ENCODE measurements at regions not wholly inside any gene's neighbourhood (a gene's known extent, or its start where the extent isn't known, plus 50 kb on each side); places are given as distances from the start of the nearest gene placed in this dataset.
"Not testable (repeated sequence)": the region's sequence is repeated elsewhere in the genome, so short reads cannot be mapped to it uniquely, and the experiment has no call there.

- DNase-seq (ENCODE audit: low spot score): no peak
- in situ Hi-C loops (cut with HindIII; ENCODE audit: low sequenced_read_pairs): no loop called here
Measured at GRCh38 chr6:14396826-14397517, 279.4 kb downstream of the CD83 start.

- in situ Hi-C loops (cut with HindIII; ENCODE audit: low sequenced_read_pairs): no loop called here
Measured at GRCh38 chr6:14397518-14397901, 279.9 kb downstream of the CD83 start.

DNA sequence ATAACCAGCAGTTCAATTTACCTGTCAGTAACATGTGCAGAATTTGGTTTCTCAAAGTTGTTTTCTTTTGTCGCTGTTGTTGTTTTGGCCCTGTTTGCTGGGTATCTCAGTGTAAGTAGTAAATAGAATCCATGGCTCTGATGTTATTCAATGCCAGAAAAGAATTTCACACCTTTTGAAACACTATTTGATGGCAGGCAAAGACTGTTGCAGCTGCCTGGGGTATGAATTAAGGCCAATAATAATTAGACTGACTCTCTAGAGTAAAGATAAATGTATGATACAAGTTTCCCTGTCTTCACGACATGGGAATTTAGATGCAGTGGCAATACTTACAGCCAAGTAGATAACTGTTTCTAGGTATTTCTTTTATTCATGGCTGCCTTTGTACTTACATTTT lies 281.4 kb downstream of the CD83 start:
- in situ Hi-C loops (cut with HindIII; ENCODE audit: low sequenced_read_pairs): no loop called here
- DNase-seq (ENCODE audit: low spot score): no peak

More at GRCh38 chr6:14397518-14397901, 279.9 kb downstream of the CD83 start:
- no peak for DNase-seq (ENCODE audit: low spot score)

DNA sequence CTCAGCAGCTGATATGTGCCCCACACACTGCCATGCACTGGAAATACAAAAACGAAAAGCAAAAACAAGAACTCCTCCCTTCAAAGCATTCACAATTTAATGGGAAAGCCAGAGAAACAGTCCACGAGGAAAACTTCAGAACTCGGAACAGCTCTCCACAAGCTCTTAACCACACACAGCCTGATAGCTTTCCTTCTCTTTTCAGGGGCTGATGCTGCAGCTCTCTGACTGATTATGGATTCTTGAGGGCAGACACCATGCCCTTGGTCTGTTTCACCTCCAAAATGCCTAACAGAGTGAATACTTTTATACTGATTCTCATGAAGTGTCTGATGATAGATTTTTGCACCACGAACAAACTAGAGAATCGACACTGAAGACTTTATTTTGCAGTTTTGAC lies 282.1 kb downstream of the CD83 start:
- in situ Hi-C loops (cut with HindIII; ENCODE audit: low sequenced_read_pairs): no loop called here
- DNase-seq (ENCODE audit: low spot score): no peak

- in situ Hi-C loops (cut with HindIII; ENCODE audit: low sequenced_read_pairs): no loop called here
- no peak for DNase-seq (ENCODE audit: low spot score)
Measured at GRCh38 chr6:14401246-14401645, 283.7 kb downstream of the CD83 start.

GRCh38 chr6:14406614-14407331 lies 289.2 kb downstream of the CD83 start:
- peak; percentile 97 for DNase-seq (ENCODE audit: low spot score)
- in situ Hi-C loops (cut with HindIII; ENCODE audit: low sequenced_read_pairs): no loop called here

- in situ Hi-C loops (cut with HindIII; ENCODE audit: low sequenced_read_pairs): no loop called here
- peak; percentile 99 for DNase-seq (ENCODE audit: low spot score)
Measured at GRCh38 chr6:14408446-14408845, 290.9 kb downstream of the CD83 start.

DNA sequence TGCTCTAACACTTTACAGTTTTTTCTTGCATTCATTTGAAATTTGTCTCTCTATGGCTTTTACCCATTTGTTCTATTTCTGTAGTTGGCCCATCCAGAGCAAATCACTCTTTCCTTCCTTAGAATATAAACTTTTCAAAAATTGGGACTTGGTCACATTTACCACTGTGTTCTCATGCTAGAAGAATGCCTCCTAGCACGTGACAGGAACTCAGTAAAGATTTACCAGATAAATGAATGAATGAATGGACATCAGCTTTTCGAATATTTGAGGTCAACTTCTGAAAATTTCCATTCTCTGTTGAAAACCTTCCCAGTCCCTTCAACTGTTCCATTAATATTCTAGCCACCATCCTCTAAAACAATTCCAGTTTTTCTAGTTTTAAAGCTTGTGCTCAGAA lies 294.5 kb downstream of the CD83 start:
- no peak for DNase-seq (ENCODE audit: low spot score)
- in situ Hi-C loops (cut with HindIII; ENCODE audit: low sequenced_read_pairs): no loop called here

DNA sequence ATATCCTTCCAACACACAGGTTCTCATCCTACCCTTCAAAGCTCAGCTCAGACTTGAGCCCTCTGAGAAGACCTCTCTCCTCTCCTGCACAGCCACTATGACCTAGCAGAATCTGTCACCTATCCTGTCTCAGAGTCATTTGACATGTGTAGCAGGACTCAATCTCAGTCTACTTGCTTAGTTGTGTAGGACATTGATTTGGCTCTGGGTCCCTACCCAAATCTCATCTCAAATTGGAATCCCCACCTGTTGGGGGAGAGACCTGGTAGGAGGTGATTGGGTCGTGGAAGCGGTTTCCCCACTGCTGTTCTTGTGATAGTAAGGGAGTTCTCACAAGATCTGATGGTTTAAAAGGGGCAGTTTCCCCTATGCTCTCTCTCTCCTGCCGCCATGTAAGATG lies 297.9 kb downstream of the CD83 start:
- in situ Hi-C loops (cut with HindIII; ENCODE audit: low sequenced_read_pairs): no loop called here
- no peak for DNase-seq (ENCODE audit: low spot score)

DNA sequence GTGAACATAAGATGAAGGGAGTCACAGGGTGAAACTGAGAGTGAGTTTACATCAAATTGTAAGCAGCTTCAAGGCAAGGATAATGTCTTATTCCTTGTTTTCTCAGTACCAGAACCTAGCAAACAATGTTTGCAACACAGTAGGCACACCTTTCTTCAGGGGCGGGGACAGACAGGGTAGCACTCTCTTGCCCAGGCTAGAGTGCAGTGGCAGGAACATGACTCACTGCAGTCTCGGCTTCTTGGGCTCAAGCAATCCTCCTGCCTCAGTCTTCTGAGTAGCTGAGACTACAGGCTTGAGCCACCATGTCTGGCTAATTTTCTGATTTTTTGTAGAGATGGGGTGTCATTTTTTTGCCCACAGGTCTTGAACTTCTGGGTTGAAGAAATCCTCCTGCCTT lies 299.8 kb downstream of the CD83 start:
- no peak for DNase-seq (ENCODE audit: low spot score)
- in situ Hi-C loops (cut with HindIII; ENCODE audit: low sequenced_read_pairs): no loop called here

- DNase-seq (ENCODE audit: low spot score); in situ Hi-C loops (cut with HindIII; ENCODE audit: low sequenced_read_pairs): not testable (repeated sequence)
Measured at GRCh38 chr6:14419224-14419623, 301.7 kb downstream of the CD83 start.

GRCh38 chr6:14422061-14422460 lies 304.5 kb downstream of the CD83 start:
- in situ Hi-C loops (cut with HindIII; ENCODE audit: low sequenced_read_pairs): no loop called here
- DNase-seq (ENCODE audit: low spot score): peak; percentile 55

DNA sequence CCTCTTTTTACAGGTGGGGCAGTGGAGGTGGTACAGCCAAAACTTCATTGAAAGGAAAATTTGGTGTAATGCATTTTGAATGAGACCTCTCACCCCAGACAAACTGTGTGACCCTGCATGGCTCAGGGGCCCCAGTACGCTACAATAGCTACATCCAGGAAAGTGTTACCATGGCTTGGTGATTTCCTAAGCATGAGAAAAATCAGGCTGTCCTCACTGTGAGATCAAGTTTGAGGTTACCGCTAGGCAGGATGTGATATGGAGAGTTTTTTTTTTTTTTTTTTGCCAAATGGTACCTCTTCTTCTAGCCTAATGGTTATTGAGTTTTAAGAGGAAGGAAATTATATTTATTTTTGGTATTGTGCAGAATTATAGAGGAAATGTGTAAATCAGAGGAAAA lies 305.3 kb downstream of the CD83 start:
- in situ Hi-C loops (cut with HindIII; ENCODE audit: low sequenced_read_pairs): no loop called here
- no peak for DNase-seq (ENCODE audit: low spot score)

DNA sequence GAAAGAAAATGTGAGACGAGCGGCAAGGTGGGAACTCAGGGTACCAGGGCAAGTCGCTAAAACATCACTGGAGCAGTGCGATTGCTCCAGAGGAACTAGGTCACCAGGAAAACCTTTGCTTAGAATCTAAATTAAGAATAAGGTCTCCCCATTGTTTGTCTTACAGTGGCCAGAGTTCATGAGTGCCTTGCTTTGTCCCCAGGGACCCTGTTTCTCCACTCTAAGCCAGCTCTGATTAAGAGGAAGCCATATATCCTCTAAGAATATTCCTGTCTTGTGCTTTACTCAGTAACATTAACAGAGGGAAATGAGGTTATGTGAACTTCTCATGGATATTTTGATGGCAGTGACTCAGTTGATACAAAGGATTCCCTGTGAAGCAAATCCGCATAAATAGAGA lies 305.8 kb downstream of the CD83 start:
- no peak for DNase-seq (ENCODE audit: low spot score)
- in situ Hi-C loops (cut with HindIII; ENCODE audit: low sequenced_read_pairs): no loop called here

DNA sequence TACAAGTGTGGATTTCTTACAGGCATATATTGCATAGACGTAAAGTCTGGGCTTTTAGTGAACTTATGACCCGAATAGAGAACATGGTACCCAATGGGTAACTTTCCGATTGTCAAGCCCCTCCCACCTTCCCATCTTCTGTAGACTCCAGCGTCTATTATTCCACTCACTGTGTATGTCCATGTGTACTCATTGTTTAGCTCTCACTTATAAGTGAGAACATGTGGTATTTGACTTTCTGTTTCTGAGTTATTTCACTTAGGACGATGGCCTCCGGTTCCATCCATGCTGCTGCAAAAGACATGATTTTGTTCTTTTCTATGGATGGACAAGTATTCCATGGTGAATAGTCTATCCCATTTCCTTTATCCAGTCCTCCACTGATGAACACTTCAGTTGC lies 306.4 kb downstream of the CD83 start:
- in situ Hi-C loops (cut with HindIII; ENCODE audit: low sequenced_read_pairs): no loop called here
- DNase-seq (ENCODE audit: low spot score): no peak

DNA sequence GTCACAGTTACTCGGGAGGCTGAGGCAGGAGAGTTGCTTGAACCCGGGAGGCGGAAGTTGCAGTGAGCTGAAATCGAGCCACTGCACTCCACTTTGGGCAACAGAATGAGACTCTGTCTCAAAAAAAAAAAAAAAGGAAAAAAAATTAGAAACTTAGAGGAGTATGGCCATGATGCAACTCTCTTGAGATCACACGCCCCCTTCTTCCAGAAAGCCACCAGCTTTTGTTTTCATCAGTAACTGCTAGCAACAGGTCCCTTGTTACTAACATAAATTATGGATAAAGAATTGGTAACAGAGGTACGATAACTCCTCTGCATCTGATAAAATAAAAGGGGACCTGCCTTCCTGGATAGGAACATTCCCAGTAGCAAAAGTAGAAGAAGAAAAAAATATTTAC lies 308.2 kb downstream of the CD83 start:
- DNase-seq (ENCODE audit: low spot score): no peak
- in situ Hi-C loops (cut with HindIII; ENCODE audit: low sequenced_read_pairs): no loop called here

GRCh38 chr6:14426281-14426680 lies 308.7 kb downstream of the CD83 start:
- DNase-seq (ENCODE audit: low spot score): no peak
- in situ Hi-C loops (cut with HindIII; ENCODE audit: low sequenced_read_pairs): no loop called here

GRCh38 chr6:14428269-14428668 lies 310.7 kb downstream of the CD83 start:
- in situ Hi-C loops (cut with HindIII; ENCODE audit: low sequenced_read_pairs): no loop called here
- DNase-seq (ENCODE audit: low spot score): no peak

DNA sequence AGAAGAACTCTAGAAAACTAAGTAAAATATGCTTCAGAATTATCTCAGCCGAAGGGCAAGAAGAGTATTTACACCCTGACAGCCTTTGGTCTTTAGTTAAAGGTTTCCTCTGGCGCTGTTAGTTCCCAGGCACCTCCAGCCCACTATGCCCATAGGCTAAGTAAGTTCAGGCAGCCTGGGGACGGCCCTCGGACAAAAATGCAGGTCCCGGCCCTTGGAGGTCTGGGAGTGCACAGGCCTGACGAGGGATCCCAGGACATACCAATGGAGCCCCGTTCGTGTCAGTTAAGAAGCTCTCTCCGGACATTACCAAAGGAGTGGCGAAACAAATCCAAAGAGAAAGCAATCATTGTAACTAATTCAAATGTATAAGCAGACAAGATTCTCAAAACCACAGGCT lies 311.8 kb downstream of the CD83 start:
- DNase-seq (ENCODE audit: low spot score): no peak
- in situ Hi-C loops (cut with HindIII; ENCODE audit: low sequenced_read_pairs): no loop called here

- no peak for DNase-seq (ENCODE audit: low spot score)
- in situ Hi-C loops (cut with HindIII; ENCODE audit: low sequenced_read_pairs): no loop called here
Measured at GRCh38 chr6:14430218-14430617, 312.6 kb downstream of the CD83 start.
